HepG2 (cell line): ENCODE measurements at regions not wholly inside any gene's neighbourhood (a gene's known extent, or its start where the extent isn't known, plus 50 kb on each side); places are given as distances from the start of the nearest gene placed in this dataset.

Experiments
- ATAC-seq: fragments of 200-7000 bp; cut with Tn5 transposase; 3 replicates; pipeline ENCODE4 v1.9.1; 2020; ENCODE audit warnings: mild to moderate bottlenecking, moderate library complexity
- BruUV-seq: library from RNA; stranded (reverse); fragments of 400-500 nt; replicated peaks from 2 replicates; lab custom pipeline; 2021; lab: Mats Ljungman, UMichigan
- CTCF ChIA-PET: fragments of 300-600 bp; formaldehyde crosslinking; extraction: SDS; loops from one replicate; lab custom pipeline; 2021; ENCODE audit warnings: low total read pairs, inconsistent platforms, low intra/inter-chr PET ratio; lab: Yijun Ruan, JAX
- POLR2A ChIA-PET: fragments of 350-600 bp; sonication (Branson Sonifier 250); formaldehyde crosslinking; loops from one replicate; lab custom pipeline; 2020; ENCODE audit warnings: antibody characterized with exemption, inconsistent platforms; lab: Yijun Ruan, JAX
- DNase-seq: peaks from one replicate; pipeline ENCODE4 v3.0.0-alpha.2; 2015; ENCODE audit warnings: low spot score
- FAIRE-seq: peaks from 3 replicates; lab custom pipeline; 2011; peaks lifted over from hg19 to GRCh38; lab: Jason Lieb, UNC
- H2AFZ ChIP-seq: one replicate; pipeline ENCODE4 v1.6.1; 2011; ENCODE audit warnings: low read length, inconsistent platforms
- H3K27ac ChIP-seq: fragments of 300-600 bp; 3 replicates; pipeline ENCODE4 v1.8.0; 2011; ENCODE audit warnings: mixed run types, mild to moderate bottlenecking, mixed read lengths, low read length, inconsistent platforms; ENCODE audit not compliant: insufficient read depth; ENCODE audit errors: extremely low read length
- H3K27me3 ChIP-seq, 2 experiments: fragments of 200-600 bp in 1 of 2; 2 replicates in 1 of 2; 3 replicates in 1 of 2; pipeline versions ENCODE4 v1.6.0 to v1.8.0; 2011; ENCODE audit warnings: low read length in 2 of 2, mild to moderate bottlenecking in 2 of 2, moderate library complexity in 2 of 2, inconsistent platforms in 1 of 2; ENCODE audit not compliant: insufficient read depth in 2 of 2, control insufficient read depth in 1 of 2
- H3K36me3 ChIP-seq, 2 experiments: fragments of 200-600 bp in 1 of 2; replicated peaks in 1 of 2; 2 replicates in 1 of 2; 3 replicates in 1 of 2; pipeline versions ENCODE4 v1.5.1 to v1.8.0; 2011; ENCODE audit warnings: low read length in 2 of 2, inconsistent platforms in 1 of 2; ENCODE audit not compliant: insufficient read depth in 2 of 2, control insufficient read depth in 1 of 2
- H3K4me1 ChIP-seq: 2 replicates; pipeline ENCODE4 v1.5.1; 2012; ENCODE audit warnings: low read length, inconsistent platforms; ENCODE audit not compliant: insufficient read depth
- H3K4me2 ChIP-seq: 2 replicates; pipeline ENCODE4 v1.6.0; 2011; ENCODE audit warnings: low read depth, low read length, inconsistent platforms
- H3K4me3 ChIP-seq, 3 experiments: fragments of 200-600 bp in 1 of 3; sonication (generic), shearing (Covaris generic) in 1 of 3; replicated peaks in 1 of 3; 2 replicates each; pipeline ENCODE4 v1.5.1; 2011 to 2016; ENCODE audit warnings: low read length in 3 of 3, inconsistent platforms in 2 of 3, low read depth in 2 of 3, mild to moderate bottlenecking in 2 of 3, control low read depth in 1 of 3, mixed read lengths in 1 of 3; ENCODE audit not compliant: insufficient read depth in 1 of 3
- H3K79me2 ChIP-seq: one replicate; pipeline ENCODE4 v1.6.1; 2011; ENCODE audit warnings: low read length, inconsistent platforms; ENCODE audit not compliant: insufficient read depth
- H3K9ac ChIP-seq: 2 replicates; pipeline ENCODE4 v1.6.0; 2011; ENCODE audit warnings: mild to moderate bottlenecking, low read depth, low read length, inconsistent platforms; ENCODE audit not compliant: insufficient read depth
- H3K9me3 ChIP-seq: 2 replicates; pipeline ENCODE4 v1.5.1; 2012; ENCODE audit warnings: mild to moderate bottlenecking, low read length
- H4K20me1 ChIP-seq: 2 replicates; pipeline ENCODE4 v1.6.0; 2011; ENCODE audit warnings: inconsistent platforms, mild to moderate bottlenecking, low read length, moderate library complexity; ENCODE audit not compliant: insufficient read depth
- AKAP8 ChIP-seq: sonication (generic); formaldehyde crosslinking; IDR thresholded peaks from 2 replicates; pipeline ENCODE4 v1.5.1; 2020; ENCODE audit warnings: mild to moderate bottlenecking, missing genetic modification reagents
- ATF3 ChIP-seq: sonication (generic); formaldehyde crosslinking; IDR thresholded peaks from 2 replicates; pipeline ENCODE4 v1.4.0; 2020; ENCODE audit warnings: missing genetic modification reagents
- CAMTA2 ChIP-seq: sonication (generic); formaldehyde crosslinking; IDR thresholded peaks from 2 replicates; pipeline ENCODE4 v1.4.0; 2020; ENCODE audit warnings: mild to moderate bottlenecking, missing genetic modification reagents, borderline replicate concordance
- HNRNPLL ChIP-seq: fragments of 200-400 bp; formaldehyde crosslinking; IDR thresholded peaks from 2 replicates; pipeline ENCODE4 v1.6.1; 2017; ENCODE audit warnings: mild to moderate bottlenecking, low read depth, low read length; ENCODE audit not compliant: poor library complexity, severe bottlenecking
- ISX ChIP-seq: sonication (generic); formaldehyde crosslinking; conservative IDR thresholded peaks from 2 replicates; pipeline ENCODE4 v1.5.0; 2020; ENCODE audit warnings: missing genetic modification reagents
- MEIS1 ChIP-seq: sonication (generic); formaldehyde crosslinking; IDR thresholded peaks from 2 replicates; pipeline ENCODE4 v1.9.0; 2021; ENCODE audit warnings: mild to moderate bottlenecking, missing genetic modification reagents, moderate library complexity, borderline replicate concordance
- RARA ChIP-seq: IDR thresholded peaks from 2 replicates; pipeline ENCODE4 v1.6.1; 2016; ENCODE audit warnings: missing genetic modification reagents, missing compliant biosample characterization
- TSC22D2 ChIP-seq: sonication (generic); formaldehyde crosslinking; IDR thresholded peaks from 2 replicates; pipeline ENCODE4 v1.5.1; 2020; ENCODE audit warnings: missing genetic modification reagents, mild to moderate bottlenecking, borderline replicate concordance
- ZMYM3 ChIP-seq: sonication (generic); formaldehyde crosslinking; IDR thresholded peaks from 2 replicates; pipeline ENCODE4 v1.5.1; 2020; ENCODE audit warnings: mild to moderate bottlenecking, missing genetic modification reagents
- ZNF101 ChIP-seq: sonication (generic); formaldehyde crosslinking; IDR thresholded peaks from 2 replicates; pipeline ENCODE4 v1.4.0; 2020; ENCODE audit warnings: mild to moderate bottlenecking, low read depth, missing genetic modification reagents, borderline replicate concordance
- ZNF280B ChIP-seq: sonication (generic); formaldehyde crosslinking; IDR thresholded peaks from 2 replicates; pipeline ENCODE4 v1.5.0; 2020; ENCODE audit warnings: missing genetic modification reagents, mild to moderate bottlenecking, borderline replicate concordance
- ZNF446 ChIP-seq: sonication (generic); formaldehyde crosslinking; IDR thresholded peaks from 2 replicates; pipeline ENCODE4 v1.5.0; 2020; ENCODE audit warnings: mild to moderate bottlenecking, missing genetic modification reagents
- ZNF501 ChIP-seq: sonication (generic); formaldehyde crosslinking; IDR thresholded peaks from 2 replicates; pipeline ENCODE4 v1.5.1; 2020; ENCODE audit warnings: mild to moderate bottlenecking, moderate library complexity, missing genetic modification reagents
- ZNF678 ChIP-seq: sonication (generic); formaldehyde crosslinking; IDR thresholded peaks from 2 replicates; pipeline ENCODE4 v1.4.0; 2020; ENCODE audit warnings: mild to moderate bottlenecking, missing genetic modification reagents
- ZNF691 ChIP-seq: sonication (generic); formaldehyde crosslinking; IDR thresholded peaks from 2 replicates; pipeline ENCODE4 v1.4.0; 2020; ENCODE audit warnings: missing genetic modification reagents, low read depth, mild to moderate bottlenecking, borderline replicate concordance
- ZNF766 ChIP-seq: sonication (generic); formaldehyde crosslinking; IDR thresholded peaks from 2 replicates; pipeline ENCODE4 v1.5.0; 2020; ENCODE audit warnings: missing genetic modification reagents, borderline replicate concordance
- WGBS: methylation state at CpG from one replicate; pipeline ENCODE4 v1.1.6; 2017; ENCODE audit warnings: low lambda C conversion rate; 5-methylcytosine and 5-hydroxymethylcytosine counted together
- in situ Hi-C: cut with HindIII; loops from 2 replicates; pipeline ENCODE4 v1.10.0; 2017; ENCODE audit warnings: low pct_unique_long_range_greater_than_20kb; ENCODE audit not compliant: extremely low pct_ligation_motif_present
- intact Hi-C: fragments of 100-400 bp; cut with micrococcal nuclease; formaldehyde crosslinking; loops from one replicate; pipeline ENCODE4 v1.10.0; 2022; ENCODE audit not compliant: unreplicated experiment

- FAIRE-seq (no peak), DNase-seq (no peak)
- no peak overlapping the region for H3K27ac ChIP-seq
Observed at GRCh38 chr7:25823571-25823970, 328.4 kb upstream of the NFE2L3 start.

GRCh38 chr7:25828468-25828867, 323.5 kb upstream of the NFE2L3 start:
- Histone ChIP-seq H3K79me2 (no peaks in the 10 kb centered on the region), H3K4me1 (peaks cover 22% of the 10 kb centered on the region), H2AFZ (no peak overlapping the region), H3K4me2 (no peak overlapping the region), H4K20me1 (no peaks in the 10 kb centered on the region), H3K27me3 (peaks cover 0 to 27% of the 10 kb centered on the region in 2 experiments; a peak in 3 of 5 replicates), H3K9ac (no peak overlapping the region), H3K36me3 (no peaks in the 10 kb centered on the region), H3K4me3 (no peak overlapping the region), H3K27ac (no peak overlapping the region), H3K9me3 (no peaks in the 10 kb centered on the region)
- POLR2A ChIA-PET, result no interaction called here
- no peak for ATAC-seq
- no peak for DNase-seq
- intact Hi-C loops, result no loop called here
- in situ Hi-C loops, result no loop called here
- BruUV-seq, result no TSS peak
- FAIRE-seq, result no peak
- WGBS, result 0% methylated on average over 1 of the region's 1 CpG
- CTCF ChIA-PET, result no interaction called here
- TF ChIP-seq HNRNPLL (no peak), TSC22D2 (CRISPR knock-in tag) (no peak), ZNF101 (no peak), ZNF678 (no peak), ZMYM3 (CRISPR knock-in tag) (no peak), ZNF691 (CRISPR knock-in tag) (no peak), ZNF501 (CRISPR knock-in tag) (no peak), ISX (no peak), ZNF766 (CRISPR knock-in tag) (no peak), CAMTA2 (CRISPR knock-in tag) (no peak), MEIS1 (CRISPR knock-in tag) (no peak), AKAP8 (CRISPR knock-in tag) (no peak), ZNF446 (CRISPR knock-in tag) (no peak), ATF3 (CRISPR knock-in tag) (no peak), RARA (CRISPR knock-in tag) (no peak)

More at GRCh38 chr7:25823571-25823970, 328.4 kb upstream of the NFE2L3 start:
- no TSS peak for BruUV-seq
- H3K79me2 ChIP-seq, result no peaks in the 10 kb centered on the region
- H3K4me1 ChIP-seq, result no peaks in the 10 kb centered on the region
- H3K4me3 ChIP-seq, result no peak overlapping the region
- in situ Hi-C loops, result no loop called here
- no peak for ATAC-seq
- H3K9ac ChIP-seq, result no peak overlapping the region
- POLR2A ChIA-PET, result no interaction called here
- no peaks in the 10 kb centered on the region for H4K20me1 ChIP-seq
- no peak overlapping the region for H3K4me2 ChIP-seq
- intact Hi-C loops, result no loop called here
- TF ChIP-seq ZNF280B (CRISPR knock-in tag), result no peak
- TF ChIP-seq, all 625 proteins: peak for 0
- Histone ChIP-seq H2AFZ (no peak overlapping the region), H3K36me3 (no peaks in the 10 kb centered on the region), H3K27me3 (peaks cover 0 to 4% of the 10 kb centered on the region in 2 experiments; a peak in 1 of 5 replicates), H3K9me3 (no peaks in the 10 kb centered on the region)
- CTCF ChIA-PET, result no interaction called here
